ENCODE measurements at regions not wholly inside any gene's neighbourhood (a gene's known extent, or its start where the extent isn't known, plus 50 kb on each side); places are given as distances from the start of the nearest gene placed in this dataset.

DNA sequence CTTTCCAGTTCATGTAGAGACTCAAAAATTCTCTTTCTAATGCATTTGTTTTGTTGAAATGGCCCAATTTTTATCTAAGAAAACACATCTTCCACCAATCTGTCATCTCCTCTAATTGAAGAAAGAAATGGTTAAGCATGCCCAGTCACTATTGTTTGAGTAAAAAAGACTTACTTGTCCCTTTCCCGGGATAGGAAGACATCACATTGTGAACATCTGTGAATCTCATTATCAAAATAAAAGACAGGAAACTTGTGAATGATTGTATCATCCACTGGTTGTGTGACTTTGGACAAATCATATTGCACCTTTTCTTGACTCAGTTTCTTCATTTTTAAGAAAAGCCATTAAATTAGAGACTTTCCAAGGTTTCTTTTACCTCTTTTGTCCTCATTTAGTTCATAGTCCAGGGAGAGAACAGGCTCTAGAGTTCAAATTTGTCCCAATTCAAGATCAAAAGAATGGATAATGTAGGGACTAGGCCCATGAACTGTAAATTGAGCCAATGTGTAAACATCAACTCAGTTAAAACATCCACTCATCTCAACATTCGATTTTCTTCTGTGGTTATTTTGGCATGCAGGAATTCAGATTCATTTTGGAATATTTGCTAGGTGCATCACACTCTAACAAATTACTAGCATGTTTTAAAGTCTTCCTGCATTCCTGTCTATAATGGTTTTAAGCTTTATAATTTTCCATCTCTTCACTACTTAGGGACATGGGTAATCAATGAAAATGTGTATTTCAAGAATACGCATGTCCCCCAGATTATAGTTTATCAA is 838.0 kb upstream of the WWC1 start:
- WGBS (ENCODE audit: insufficient coverage): no CpG with 5 or more reads among the region's 3 CpGs
- no peaks in the 10 kb centered on the region for H3K36me3 ChIP-seq (replicated peaks in 1 of 2; ENCODE audit: control insufficient read depth in 1 of 2, insufficient read depth in 2 of 2, low read length in 2 of 2)
- H2AFZ ChIP-seq (ENCODE audit: insufficient read depth, low read depth, low read length, poor library complexity, severe bottlenecking): no peak overlapping the region
- no peak overlapping the region for H3K9ac ChIP-seq (ENCODE audit: insufficient read depth, low read length, poor library complexity, severe bottlenecking)
- no peak overlapping the region for H3K4me2 ChIP-seq (replicated peaks; ENCODE audit: extremely low read depth, low read length, poor library complexity, severe bottlenecking)
- H3K36me3 Mint-ChIP-seq: no peaks in the 10 kb centered on the region
- H3K4me1 Mint-ChIP-seq: no peaks in the 10 kb centered on the region
- no peaks in the 10 kb centered on the region for H4K20me1 ChIP-seq (ENCODE audit: insufficient read depth, low read length)
- no peak for TF ChIP-seq CTCF (IDR thresholded peaks at IDR 0.05)
- no peak overlapping the region for H3K4me3 ChIP-seq (replicated peaks in 1 of 3; ENCODE audit: low read depth in 2 of 3, low read length in 3 of 3)
- H3K79me2 ChIP-seq (ENCODE audit: insufficient read depth, low read length): no peaks in the 10 kb centered on the region
- intact Hi-C loops (cut with micrococcal nuclease): no loop called here
- no peaks in the 10 kb centered on the region for H3K27me3 ChIP-seq (ENCODE audit: control insufficient read depth in 2 of 2, insufficient read depth in 2 of 2, low read length in 2 of 2)
- no peak overlapping the region for H3K4me3 Mint-ChIP-seq
- no peak overlapping the region for H3K27ac Mint-ChIP-seq
- DNase-seq: no peak
- no peaks in the 10 kb centered on the region for H3K9me3 ChIP-seq (replicated peaks in 1 of 2; ENCODE audit: control insufficient read depth in 1 of 2, insufficient read depth in 1 of 2, low read length in 2 of 2)
- peaks cover 0 to 1% (median 0%) of the 10 kb centered on the region in 3 donors for H3K27me3 Mint-ChIP-seq (ENCODE audit: low read depth in 3 of 3)
- H3K27ac ChIP-seq (ENCODE audit: low read depth in 1 of 2, low read length in 2 of 2): no peak overlapping the region
- no peaks in the 10 kb centered on the region for H3K4me1 ChIP-seq (ENCODE audit: control insufficient read depth in 1 of 2, insufficient read depth in 2 of 2, low read length in 2 of 2)
- peaks cover 0 to 4% (median 0%) of the 10 kb centered on the region in 7 donors for H3K9me3 Mint-ChIP-seq

GRCh38 chr5:167458412-167458811 is 833.0 kb upstream of the WWC1 start:
- intact Hi-C loops (cut with micrococcal nuclease): no loop called here
- Mint-ChIP-seq H3K27me3 (ENCODE audit: low read depth in 3 of 3) (no peaks in the 10 kb centered on the region), H3K36me3 (no peaks in the 10 kb centered on the region), H3K9me3 (peaks cover 0 to 6% (median 0%) of the 10 kb centered on the region in 7 donors), H3K27ac (no peak overlapping the region), H3K4me1 (no peaks in the 10 kb centered on the region), H3K4me3 (no peak overlapping the region)
- Histone ChIP-seq H3K27ac (ENCODE audit: low read depth in 1 of 2, low read length in 2 of 2) (no peak overlapping the region), H3K4me2 (replicated peaks; ENCODE audit: extremely low read depth, low read length, poor library complexity, severe bottlenecking) (no peak overlapping the region), H3K4me3 (replicated peaks in 1 of 3; ENCODE audit: low read depth in 2 of 3, low read length in 3 of 3) (no peak overlapping the region), H3K79me2 (ENCODE audit: insufficient read depth, low read length) (no peaks in the 10 kb centered on the region), H3K9ac (ENCODE audit: insufficient read depth, low read length, poor library complexity, severe bottlenecking) (no peak overlapping the region), H3K9me3 (replicated peaks in 1 of 2; ENCODE audit: control insufficient read depth in 1 of 2, insufficient read depth in 1 of 2, low read length in 2 of 2) (peaks cover 0 to 4% of the 10 kb centered on the region in 2 donors), H3K27me3 (ENCODE audit: control insufficient read depth in 2 of 2, insufficient read depth in 2 of 2, low read length in 2 of 2) (no peaks in the 10 kb centered on the region), H3K36me3 (replicated peaks in 1 of 2; ENCODE audit: control insufficient read depth in 1 of 2, insufficient read depth in 2 of 2, low read length in 2 of 2) (no peaks in the 10 kb centered on the region), H4K20me1 (ENCODE audit: insufficient read depth, low read length) (no peaks in the 10 kb centered on the region), H3K4me1 (ENCODE audit: control insufficient read depth in 1 of 2, insufficient read depth in 2 of 2, low read length in 2 of 2) (no peaks in the 10 kb centered on the region), H2AFZ (ENCODE audit: insufficient read depth, low read depth, low read length, poor library complexity, severe bottlenecking) (no peak overlapping the region)
- no CpG with 5 or more reads among the region's 4 CpGs for WGBS (ENCODE audit: insufficient coverage)
- DNase-seq: no peak
- no peak for TF ChIP-seq CTCF (IDR thresholded peaks at IDR 0.05)

Measured in CD14-positive monocyte (primary cell).